ENCODE measurements at regions not wholly inside any gene's neighbourhood (a gene's known extent, or its start where the extent isn't known, plus 50 kb on each side); places are given as distances from the start of the nearest gene placed in this dataset.

DNA sequence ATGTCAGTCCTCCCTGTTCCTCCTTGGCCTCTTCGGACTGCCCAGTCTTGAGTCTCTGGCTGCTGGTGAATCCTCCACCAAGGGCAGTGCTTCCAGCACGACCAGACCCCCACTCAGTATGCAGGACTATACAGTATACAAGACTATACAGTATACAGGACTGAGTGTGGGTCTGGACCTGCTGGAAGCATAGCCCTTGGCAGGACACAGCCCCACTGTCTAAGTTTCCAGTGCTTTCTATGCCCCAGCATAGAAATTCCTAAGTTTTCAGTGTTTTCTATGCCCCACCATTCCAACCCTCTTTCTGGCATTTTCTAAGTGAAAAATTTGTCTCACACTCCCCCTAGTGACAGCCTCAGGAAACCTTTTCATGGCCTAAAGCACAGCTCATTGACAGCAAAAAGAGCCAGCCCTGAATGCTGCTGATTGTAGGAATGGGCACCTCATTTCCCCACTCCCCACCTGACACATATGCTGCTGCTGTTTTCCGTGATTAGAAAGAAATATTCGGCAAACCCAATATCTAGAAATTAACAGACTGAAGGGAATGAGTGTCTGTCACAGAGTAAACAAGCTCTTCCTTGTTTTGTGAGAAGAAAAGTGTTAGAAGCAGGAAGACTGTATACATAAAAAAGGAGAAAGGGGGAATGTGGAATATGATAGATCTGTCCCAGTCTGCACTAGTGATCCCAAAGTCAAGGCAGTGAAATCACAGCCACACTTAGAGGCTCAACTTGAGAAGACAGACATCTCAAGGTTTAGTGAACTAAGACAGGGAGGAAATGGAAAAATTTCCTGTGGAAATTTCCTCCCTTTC, 206.9 kb downstream of the IBTK start:
- no peak for TF ChIP-seq POLR2AphosphoS5 (IDR thresholded peaks at IDR 0.05; ENCODE audit: low read depth, low read length)
- TF ChIP-seq, protein P1, sequence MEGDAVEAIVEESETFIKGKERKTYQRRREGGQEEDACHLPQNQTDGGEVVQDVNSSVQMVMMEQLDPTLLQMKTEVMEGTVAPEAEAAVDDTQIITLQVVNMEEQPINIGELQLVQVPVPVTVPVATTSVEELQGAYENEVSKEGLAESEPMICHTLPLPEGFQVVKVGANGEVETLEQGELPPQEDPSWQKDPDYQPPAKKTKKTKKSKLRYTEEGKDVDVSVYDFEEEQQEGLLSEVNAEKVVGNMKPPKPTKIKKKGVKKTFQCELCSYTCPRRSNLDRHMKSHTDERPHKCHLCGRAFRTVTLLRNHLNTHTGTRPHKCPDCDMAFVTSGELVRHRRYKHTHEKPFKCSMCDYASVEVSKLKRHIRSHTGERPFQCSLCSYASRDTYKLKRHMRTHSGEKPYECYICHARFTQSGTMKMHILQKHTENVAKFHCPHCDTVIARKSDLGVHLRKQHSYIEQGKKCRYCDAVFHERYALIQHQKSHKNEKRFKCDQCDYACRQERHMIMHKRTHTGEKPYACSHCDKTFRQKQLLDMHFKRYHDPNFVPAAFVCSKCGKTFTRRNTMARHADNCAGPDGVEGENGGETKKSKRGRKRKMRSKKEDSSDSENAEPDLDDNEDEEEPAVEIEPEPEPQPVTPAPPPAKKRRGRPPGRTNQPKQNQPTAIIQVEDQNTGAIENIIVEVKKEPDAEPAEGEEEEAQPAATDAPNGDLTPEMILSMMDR (IDR thresholded peaks at IDR 0.05), result peak; percentile 81

Measured in Panc1 (cell line).